H9 (cell line): ENCODE measurements at regions not wholly inside any gene's neighbourhood (a gene's known extent, or its start where the extent isn't known, plus 50 kb on each side); places are given as distances from the start of the nearest gene placed in this dataset.

Experiments
- DNase-seq: peaks from one replicate; pipeline ENCODE4 v3.0.0-alpha.2; 2017
- H2AFZ ChIP-seq: one replicate; pipeline ENCODE4 v1.6.1; 2013; ENCODE audit warnings: mild to moderate bottlenecking, low read length, control low read depth, moderate library complexity
- H2AK5ac ChIP-seq: 2 replicates; pipeline ENCODE4 v1.6.1; 2013; ENCODE audit warnings: low read length, control low read depth, mixed read lengths; ENCODE audit not compliant: insufficient read length
- H2BK120ac ChIP-seq: one replicate; pipeline ENCODE4 v1.6.1; 2013; ENCODE audit warnings: low read depth, mild to moderate bottlenecking, low read length, control low read depth, inconsistent platforms; ENCODE audit not compliant: poor library complexity, severe bottlenecking
- H2BK12ac ChIP-seq: 2 replicates; pipeline ENCODE4 v1.6.1; 2013; ENCODE audit warnings: low read length, control low read depth, mixed read lengths, low read depth; ENCODE audit not compliant: insufficient read length
- H2BK15ac ChIP-seq: 2 replicates; pipeline ENCODE4 v1.6.1; 2013; ENCODE audit warnings: low read depth, low read length, control low read depth
- H2BK20ac ChIP-seq: one replicate; pipeline ENCODE4 v1.6.1; 2013; ENCODE audit warnings: low read depth, mild to moderate bottlenecking, low read length, control low read depth, inconsistent platforms; ENCODE audit not compliant: poor library complexity, severe bottlenecking
- H2BK5ac ChIP-seq: 2 replicates; pipeline ENCODE4 v1.6.1; 2013; ENCODE audit warnings: low read length, control low read depth, mixed read lengths; ENCODE audit not compliant: insufficient read length
- H3K14ac ChIP-seq: 2 replicates; pipeline ENCODE4 v1.6.1; 2013; ENCODE audit warnings: low read length, control low read depth; ENCODE audit not compliant: insufficient read depth
- H3K18ac ChIP-seq: 2 replicates; pipeline ENCODE4 v1.6.1; 2013; ENCODE audit warnings: low read depth, mild to moderate bottlenecking, mixed read lengths, low read length, control low read depth; ENCODE audit not compliant: insufficient read length
- H3K23ac ChIP-seq: 2 replicates; pipeline ENCODE4 v1.6.1; 2013; ENCODE audit warnings: low read length, control low read depth, mixed read lengths, low read depth; ENCODE audit not compliant: insufficient read length
- H3K23me2 ChIP-seq: 2 replicates; pipeline ENCODE4 v1.6.1; 2013; ENCODE audit warnings: low read depth, mild to moderate bottlenecking, mixed read lengths, low read length, control low read depth; ENCODE audit not compliant: insufficient read length, poor library complexity, severe bottlenecking
- H3K27ac ChIP-seq: 2 replicates; pipeline ENCODE4 v1.5.1; 2013; ENCODE audit warnings: low read length, control low read depth, mixed read lengths, low read depth; ENCODE audit not compliant: insufficient read length
- H3K27me3 ChIP-seq: 2 replicates; pipeline ENCODE4 v1.6.1; 2013; ENCODE audit warnings: low read length, control low read depth, inconsistent platforms; ENCODE audit not compliant: insufficient read depth
- H3K4ac ChIP-seq: 2 replicates; pipeline ENCODE4 v1.6.1; 2013; ENCODE audit warnings: low read depth, mild to moderate bottlenecking, control low read depth, inconsistent platforms, low read length, moderate library complexity
- H3K4me1 ChIP-seq: 2 replicates; pipeline ENCODE4 v1.6.1; 2013; ENCODE audit warnings: low read length, control low read depth, inconsistent platforms; ENCODE audit not compliant: insufficient read depth
- H3K4me2 ChIP-seq: 2 replicates; pipeline ENCODE4 v1.6.1; 2013; ENCODE audit warnings: low read length, control low read depth, mixed read lengths; ENCODE audit not compliant: insufficient read length, insufficient read depth
- H3K56ac ChIP-seq: 2 replicates; pipeline ENCODE4 v1.6.1; 2013; ENCODE audit warnings: low read depth, mild to moderate bottlenecking, mixed read lengths, low read length, control low read depth; ENCODE audit not compliant: insufficient read length
- H3K79me1 ChIP-seq: 2 replicates; pipeline ENCODE4 v1.6.1; 2013; ENCODE audit warnings: low read depth, mild to moderate bottlenecking, moderate library complexity, low read length, control low read depth, inconsistent platforms; ENCODE audit not compliant: insufficient read depth, poor library complexity, severe bottlenecking
- H3K79me2 ChIP-seq: 2 replicates; pipeline ENCODE4 v1.6.1; 2013; ENCODE audit warnings: low read length, control low read depth, inconsistent platforms; ENCODE audit not compliant: insufficient read depth
- H3K9ac ChIP-seq: 2 replicates; pipeline ENCODE4 v1.6.1; 2013; ENCODE audit warnings: low read length, control low read depth, mixed read lengths; ENCODE audit not compliant: insufficient read length; ENCODE audit errors: extremely low read depth
- H3K9me3 ChIP-seq: one replicate; pipeline ENCODE4 v1.6.1; 2013; ENCODE audit warnings: low read depth, low read length, inconsistent platforms; ENCODE audit not compliant: control insufficient read depth
- H3T11ph ChIP-seq: one replicate; pipeline ENCODE4 v1.6.1; 2013; ENCODE audit warnings: mild to moderate bottlenecking, low read length, control low read depth, inconsistent platforms
- H4K20me1 ChIP-seq: one replicate; pipeline ENCODE4 v1.6.1; 2013; ENCODE audit not compliant: control insufficient read depth, insufficient read length, insufficient read depth
- H4K5ac ChIP-seq: 2 replicates; pipeline ENCODE4 v1.6.1; 2013; ENCODE audit warnings: low read depth, mild to moderate bottlenecking, mixed read lengths, low read length, control low read depth; ENCODE audit not compliant: insufficient read length
- H4K8ac ChIP-seq: replicated peaks from 2 replicates; pipeline ENCODE4 v1.6.1; 2013; ENCODE audit warnings: low read length, control low read depth, mixed read lengths, low read depth; ENCODE audit not compliant: insufficient read length
- H4K91ac ChIP-seq: 2 replicates; pipeline ENCODE4 v1.6.1; 2013; ENCODE audit warnings: low read depth, mild to moderate bottlenecking, moderate library complexity, mixed read lengths, low read length, control low read depth; ENCODE audit not compliant: insufficient read length
- H3K27ac Mint-ChIP-seq, 3 experiments: 2 replicates in 2 of 3; 3 replicates in 1 of 3; pipeline ENCODE4 v1.8.0; 2020 to 2021; ENCODE audit warnings: mixed read lengths in 3 of 3, mild to moderate bottlenecking in 1 of 3, moderate library complexity in 1 of 3
- H3K27me3 Mint-ChIP-seq: 2 replicates; pipeline ENCODE4 v1.8.0; 2021; ENCODE audit warnings: low read depth, mild to moderate bottlenecking, moderate library complexity, mixed read lengths
- H3K36me3 Mint-ChIP-seq, 3 experiments: 2 replicates in 2 of 3; 3 replicates in 1 of 3; pipeline ENCODE4 v1.8.0; 2020 to 2021; ENCODE audit warnings: low read depth in 3 of 3, mixed read lengths in 3 of 3; ENCODE audit not compliant: insufficient read depth in 1 of 3
- H3K4me1 Mint-ChIP-seq, 2 experiments: 2 replicates each; pipeline ENCODE4 v1.8.0; 2020; ENCODE audit warnings: mixed read lengths in 2 of 2
- H3K4me3 Mint-ChIP-seq, 2 experiments: 2 replicates in 1 of 2; 3 replicates in 1 of 2; pipeline ENCODE4 v1.8.0; 2020 to 2021; ENCODE audit warnings: mild to moderate bottlenecking in 2 of 2, mixed read lengths in 2 of 2, moderate library complexity in 1 of 2
- H3K9me3 Mint-ChIP-seq, 2 experiments: 2 replicates in 1 of 2; 3 replicates in 1 of 2; pipeline ENCODE4 v1.8.0; 2020; ENCODE audit warnings: mild to moderate bottlenecking in 2 of 2, mixed read lengths in 2 of 2, moderate library complexity in 1 of 2
- CTCF ChIP-seq: fragments of 200-600 bp; sonication (generic); conservative IDR thresholded peaks from 3 replicates; pipeline ENCODE4 v1.8.0; 2021; ENCODE audit warnings: antibody characterized with exemption, mild to moderate bottlenecking
- WGBS: extraction: QIAGEN DNeasy Blood & Tissue Kit; methylation state at CpG from one replicate; pipeline ENCODE4 v1.1.7; 2013; ENCODE audit warnings: missing lambda C conversion rate, low lambda C conversion rate, mixed read lengths; ENCODE audit not compliant: insufficient read length; ENCODE audit errors: extremely low coverage; 5-methylcytosine and 5-hydroxymethylcytosine counted together

DNA sequence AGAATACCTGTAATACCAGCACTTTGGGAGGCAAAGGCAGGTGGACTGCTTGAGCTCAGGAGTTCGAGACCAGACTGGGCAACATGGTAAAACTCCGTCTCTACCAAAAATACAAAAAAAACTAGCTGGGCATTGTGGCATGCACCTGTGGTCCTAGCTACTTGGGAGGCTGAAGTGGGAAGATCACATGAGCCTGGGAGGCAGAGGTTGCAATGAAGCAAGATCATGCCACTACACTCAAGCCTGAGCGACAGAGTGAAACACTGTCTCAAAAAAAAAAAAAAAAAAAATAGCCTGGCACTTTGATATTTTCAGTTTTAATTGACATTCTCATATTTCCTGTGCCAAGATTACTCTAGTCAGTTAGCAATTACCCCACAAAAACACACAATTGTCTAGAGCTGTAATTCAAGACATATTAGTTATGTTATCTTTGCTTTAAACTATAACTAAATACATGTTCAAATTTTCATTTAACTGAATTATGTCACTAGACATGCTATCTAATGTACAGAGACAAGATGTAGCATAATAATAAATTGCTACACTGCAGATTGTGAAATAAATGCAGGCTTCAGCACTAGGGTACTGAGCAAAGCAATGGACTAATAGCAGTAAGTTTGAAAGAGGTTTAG lies 378.2 kb upstream of the GRAMD2B start:
- Histone ChIP-seq H3T11ph (no peak overlapping the region), H3K23me2 (no peaks in the 10 kb centered on the region), H3K56ac (no peak overlapping the region), H4K5ac (no peak overlapping the region), H4K91ac (no peak overlapping the region), H2BK12ac (no peak overlapping the region), H3K4ac (no peak overlapping the region), H3K27me3 (no peaks in the 10 kb centered on the region), H3K4me1 (peaks cover 5% of the 10 kb centered on the region; the same call in 1 of the 2 replicates), H2BK120ac (no peak overlapping the region), H3K9ac (no peak overlapping the region), H3K23ac (no peak overlapping the region), H3K14ac (no peak overlapping the region), H3K79me2 (no peaks in the 10 kb centered on the region), H3K27ac (no peak overlapping the region), H3K18ac (no peak overlapping the region), H2AFZ (no peak overlapping the region), H3K9me3 (no peaks in the 10 kb centered on the region), H2AK5ac (no peak overlapping the region), H3K79me1 (no peaks in the 10 kb centered on the region), H2BK5ac (no peak overlapping the region), H4K20me1 (no peaks in the 10 kb centered on the region), H3K4me2 (no peak overlapping the region), H4K8ac (no peak overlapping the region), H2BK20ac (no peak overlapping the region), H2BK15ac (no peak overlapping the region)
- H3K27me3 Mint-ChIP-seq: no peaks in the 10 kb centered on the region
- H3K9me3 Mint-ChIP-seq: no peaks in the 10 kb centered on the region; a peak in 1 of 5 replicates
- DNase-seq: no peak
- H3K36me3 Mint-ChIP-seq: no peaks in the 10 kb centered on the region; a peak in 1 of 7 replicates
- peaks cover 16% of the 10 kb centered on the region in 2 experiments for H3K4me1 Mint-ChIP-seq
- peak overlapping the region in 1 of 3 experiments; percentile 55; a peak in 1 of 7 replicates for H3K27ac Mint-ChIP-seq
- no peak overlapping the region for H3K4me3 Mint-ChIP-seq
- no CpG with 5 or more reads among the region's 3 CpGs for WGBS
- TF ChIP-seq CTCF: no peak
